Posterior cingulate gyrus (tissue), 11 donors: ENCODE measurements at regions not wholly inside any gene's neighbourhood (a gene's known extent, or its start where the extent isn't known, plus 50 kb on each side); places are given as distances from the start of the nearest gene placed in this dataset.

ENCODE experiments used
- DNase-seq, 10 donors: peaks; one replicate each; pipeline versions ENCODE4 v3.0.0 to v3.0.0-alpha.2; 2020 to 2021; ENCODE audit warnings: mixed read lengths in 3 of 10
- intact Hi-C: fragments of 100-400 bp; cut with DNase I; formaldehyde crosslinking; loops from one replicate; pipeline ENCODE4 v1.15.1; 2023

- no peak for DNase-seq
- intact Hi-C loops, result no loop called here
These were observed 56.3 kb upstream of the S1PR3 start for GRCh38 chr9:88934876-88935535.

GRCh38 chr9:88936132-88936531, 55.1 kb upstream of the S1PR3 start:
- intact Hi-C loops, result no loop called here
- no peak for DNase-seq

- DNase-seq, result no peak
- intact Hi-C loops, result no loop called here
These were observed 54.6 kb upstream of the S1PR3 start for GRCh38 chr9:88936668-88937067.

- no peak for DNase-seq
These were observed 54.0 kb upstream of the S1PR3 start for GRCh38 chr9:88937248-88937647.

GRCh38 chr9:88938189-88938588, 53.1 kb upstream of the S1PR3 start:
- no peak for DNase-seq
- intact Hi-C loops, result no loop called here

More at GRCh38 chr9:88937248-88937647, 54.0 kb upstream of the S1PR3 start:
- intact Hi-C loops, result no loop called here
